Epithelial cell of esophagus (primary cell): ENCODE measurements at regions not wholly inside any gene's neighbourhood (a gene's known extent, or its start where the extent isn't known, plus 50 kb on each side); places are given as distances from the start of the nearest gene placed in this dataset.

Experiments used
- DNase-seq: peaks from one replicate; pipeline ENCODE4 v3.0.0; 2010; ENCODE audit warnings: low read depth
- H3K4me3 ChIP-seq: 2 replicates; pipeline ENCODE4 v1.5.1; 2011; ENCODE audit warnings: mild to moderate bottlenecking, low read length, control low read depth
- CTCF ChIP-seq: IDR thresholded peaks from 2 replicates; pipeline ENCODE4 v1.5.1; 2011; ENCODE audit warnings: low read depth, mild to moderate bottlenecking, low read length, control low read depth, inconsistent platforms; ENCODE audit not compliant: insufficient read depth; ENCODE audit errors: missing control alignments

GRCh38 chr5:12357626-12358025 is 453.4 kb upstream of the CTNND2 start:
- TF ChIP-seq CTCF, result no peak

GRCh38 chr5:12354686-12355085 is 450.4 kb upstream of the CTNND2 start:
- TF ChIP-seq CTCF, result no peak
- no peak for DNase-seq
- H3K4me3 ChIP-seq, result no peak overlapping the region

More at GRCh38 chr5:12357626-12358025, 453.4 kb upstream of the CTNND2 start:
- no peak for DNase-seq
- H3K4me3 ChIP-seq, result no peak overlapping the region

- no peak for DNase-seq
Observed at GRCh38 chr5:12343558-12343957, 439.3 kb upstream of the CTNND2 start.

GRCh38 chr5:12335938-12336337 is 431.7 kb upstream of the CTNND2 start:
- DNase-seq, result no peak
- no peak for TF ChIP-seq CTCF
- no peak overlapping the region for H3K4me3 ChIP-seq

More at GRCh38 chr5:12343558-12343957, 439.3 kb upstream of the CTNND2 start:
- no peak for TF ChIP-seq CTCF
- no peak overlapping the region for H3K4me3 ChIP-seq

- no peak for TF ChIP-seq CTCF
- no peak overlapping the region for H3K4me3 ChIP-seq
- DNase-seq, result no peak
Observed at GRCh38 chr5:12332480-12332879, 428.2 kb upstream of the CTNND2 start.

DNA sequence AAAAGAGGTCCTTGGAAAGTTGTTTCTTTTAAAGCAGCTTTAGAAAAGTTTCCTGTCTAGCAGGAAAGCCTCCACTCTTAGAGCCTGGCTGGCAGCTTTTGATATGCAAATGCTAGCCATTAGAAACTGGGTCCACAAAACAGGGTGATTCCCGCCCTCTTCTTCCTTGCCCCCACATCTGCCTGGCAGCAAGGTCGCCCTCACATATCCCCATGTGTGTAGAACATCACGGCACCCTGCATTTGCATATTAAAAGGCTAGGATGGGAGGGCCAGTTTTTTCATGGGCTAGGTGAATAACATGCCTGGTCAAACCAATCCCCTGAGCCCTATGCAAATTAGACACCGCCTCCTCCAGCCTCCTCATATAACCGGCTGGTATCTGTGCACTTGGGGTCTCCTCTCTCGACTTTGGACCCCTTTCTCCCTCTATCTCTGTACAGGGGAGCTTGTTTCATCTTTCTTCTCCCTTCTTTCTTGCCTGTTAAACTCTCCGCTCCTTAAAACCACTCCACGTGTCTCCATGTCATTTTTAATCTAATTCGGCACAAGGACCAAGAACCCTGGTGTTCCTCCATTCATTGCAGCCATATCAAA is 426.8 kb upstream of the CTNND2 start:
- TF ChIP-seq CTCF, result no peak
- DNase-seq, result no peak
- no peak overlapping the region for H3K4me3 ChIP-seq

DNA sequence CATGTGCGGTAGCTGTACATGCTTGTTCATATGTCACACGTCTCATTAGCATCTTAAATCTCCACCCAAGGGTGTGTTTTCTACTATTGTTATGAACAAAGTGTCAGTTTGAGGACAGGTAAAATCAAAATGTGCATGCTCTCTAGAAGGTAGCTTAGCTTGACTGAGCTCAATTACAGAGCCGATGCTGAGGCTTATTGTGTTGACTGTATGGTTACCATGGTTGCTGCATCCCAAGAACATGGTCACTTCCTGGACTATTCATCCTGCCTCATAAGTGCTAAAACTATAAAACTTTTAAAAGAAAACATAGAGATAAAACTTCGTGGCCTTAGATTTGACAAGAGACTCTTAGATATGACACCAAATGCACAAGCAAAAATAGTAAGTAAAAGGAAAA is 426.1 kb upstream of the CTNND2 start:
- no peak overlapping the region for H3K4me3 ChIP-seq
- no peak for TF ChIP-seq CTCF
- no peak for DNase-seq
